AG10803 (cell line): ENCODE measurements at regions not wholly inside any gene's neighbourhood (a gene's known extent, or its start where the extent isn't known, plus 50 kb on each side); places are given as distances from the start of the nearest gene placed in this dataset.
A peak's percentile ranks its signal among the peaks of the same experiment; 100 is the strongest.

Experiments used
- DNase-seq: peaks from one replicate; pipeline ENCODE4 v3.0.0; 2010; ENCODE audit warnings: low read depth
- H3K4me3 ChIP-seq: 2 replicates; pipeline ENCODE4 v1.5.1; 2011; ENCODE audit warnings: mild to moderate bottlenecking, low read length, control low read depth
- TF ChIP-seq, protein P1 (sequence below): conservative IDR thresholded peaks from 2 replicates; pipeline ENCODE4 v1.5.1; 2011; ENCODE audit warnings: mild to moderate bottlenecking, low read length, control low read depth, inconsistent platforms

DNA sequence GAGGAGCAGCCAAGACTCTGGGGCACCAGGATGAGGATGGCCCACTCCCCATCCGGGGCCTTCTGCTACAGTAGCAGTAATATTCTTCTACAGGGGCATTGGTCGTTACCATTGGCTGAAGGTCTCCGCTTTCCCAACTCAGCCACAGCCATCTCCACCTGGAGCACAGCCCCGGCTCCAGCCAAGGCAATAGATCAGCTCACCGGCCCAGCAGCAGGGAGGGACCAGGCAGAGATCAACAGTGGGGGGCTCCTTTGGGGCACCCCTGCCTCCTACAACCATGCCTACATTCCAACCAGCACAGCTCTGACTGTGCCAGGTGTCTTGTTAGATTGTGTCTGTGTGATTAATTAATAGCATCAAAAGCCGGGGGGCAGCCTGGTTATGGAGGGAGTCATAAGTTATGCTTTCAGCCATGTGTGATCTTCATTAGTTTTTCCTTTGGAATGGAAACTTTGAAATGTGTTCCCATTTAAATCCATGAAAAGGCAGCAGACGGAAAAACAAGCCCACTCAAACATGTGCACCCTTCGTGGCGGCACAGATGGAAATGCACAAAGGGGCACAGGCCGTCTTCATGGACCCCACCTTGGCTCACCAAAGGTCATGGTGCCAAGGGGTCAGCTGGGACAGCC is 68.6 kb upstream of the BZW1 start:
- DNase-seq: no peak
- TF ChIP-seq, protein P1, sequence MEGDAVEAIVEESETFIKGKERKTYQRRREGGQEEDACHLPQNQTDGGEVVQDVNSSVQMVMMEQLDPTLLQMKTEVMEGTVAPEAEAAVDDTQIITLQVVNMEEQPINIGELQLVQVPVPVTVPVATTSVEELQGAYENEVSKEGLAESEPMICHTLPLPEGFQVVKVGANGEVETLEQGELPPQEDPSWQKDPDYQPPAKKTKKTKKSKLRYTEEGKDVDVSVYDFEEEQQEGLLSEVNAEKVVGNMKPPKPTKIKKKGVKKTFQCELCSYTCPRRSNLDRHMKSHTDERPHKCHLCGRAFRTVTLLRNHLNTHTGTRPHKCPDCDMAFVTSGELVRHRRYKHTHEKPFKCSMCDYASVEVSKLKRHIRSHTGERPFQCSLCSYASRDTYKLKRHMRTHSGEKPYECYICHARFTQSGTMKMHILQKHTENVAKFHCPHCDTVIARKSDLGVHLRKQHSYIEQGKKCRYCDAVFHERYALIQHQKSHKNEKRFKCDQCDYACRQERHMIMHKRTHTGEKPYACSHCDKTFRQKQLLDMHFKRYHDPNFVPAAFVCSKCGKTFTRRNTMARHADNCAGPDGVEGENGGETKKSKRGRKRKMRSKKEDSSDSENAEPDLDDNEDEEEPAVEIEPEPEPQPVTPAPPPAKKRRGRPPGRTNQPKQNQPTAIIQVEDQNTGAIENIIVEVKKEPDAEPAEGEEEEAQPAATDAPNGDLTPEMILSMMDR: no peak
- H3K4me3 ChIP-seq: no peak overlapping the region

DNA sequence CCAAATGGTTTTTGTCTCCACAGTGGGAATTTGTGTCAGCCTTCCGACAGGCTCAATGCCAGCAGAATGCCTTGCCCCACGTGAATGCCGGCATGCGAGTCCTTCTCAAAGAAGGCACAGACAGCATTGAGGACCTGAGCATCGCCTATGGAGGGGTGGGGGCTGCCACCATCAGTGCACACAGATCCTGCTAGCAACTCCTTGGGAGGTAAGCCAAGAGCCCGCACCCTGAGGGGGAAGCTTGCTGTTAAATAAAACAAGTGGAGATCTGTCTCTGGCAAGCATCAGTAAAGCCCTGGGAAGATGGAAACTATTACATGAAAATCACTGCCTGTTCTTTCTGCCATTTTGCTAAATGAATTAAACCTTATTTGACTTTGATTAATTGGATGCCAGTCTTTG is 67.5 kb upstream of the BZW1 start:
- TF ChIP-seq, protein P1: no peak
- no peak overlapping the region for H3K4me3 ChIP-seq
- DNase-seq: no peak

DNA sequence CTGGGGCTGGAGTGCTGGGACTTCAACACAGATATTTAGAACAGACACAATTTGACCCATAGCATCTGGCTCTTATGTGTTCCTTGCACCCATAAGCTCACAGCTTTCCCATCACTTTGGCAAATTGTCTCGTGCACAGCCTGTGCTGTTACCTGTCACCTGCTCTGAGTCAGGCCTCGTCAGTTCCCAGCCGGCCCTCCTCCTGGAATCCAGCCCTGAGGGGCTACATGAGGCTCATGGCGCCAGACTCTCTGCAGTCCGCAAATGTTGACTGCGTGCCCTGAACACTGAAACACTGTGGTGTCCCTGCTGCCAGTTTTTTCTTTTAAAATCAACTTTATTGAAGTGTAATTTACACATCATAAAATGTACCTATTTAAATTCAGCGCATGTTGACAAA is 65.4 kb upstream of the BZW1 start:
- no peak for DNase-seq
- TF ChIP-seq, protein P1: no peak
- H3K4me3 ChIP-seq: no peak overlapping the region

DNA sequence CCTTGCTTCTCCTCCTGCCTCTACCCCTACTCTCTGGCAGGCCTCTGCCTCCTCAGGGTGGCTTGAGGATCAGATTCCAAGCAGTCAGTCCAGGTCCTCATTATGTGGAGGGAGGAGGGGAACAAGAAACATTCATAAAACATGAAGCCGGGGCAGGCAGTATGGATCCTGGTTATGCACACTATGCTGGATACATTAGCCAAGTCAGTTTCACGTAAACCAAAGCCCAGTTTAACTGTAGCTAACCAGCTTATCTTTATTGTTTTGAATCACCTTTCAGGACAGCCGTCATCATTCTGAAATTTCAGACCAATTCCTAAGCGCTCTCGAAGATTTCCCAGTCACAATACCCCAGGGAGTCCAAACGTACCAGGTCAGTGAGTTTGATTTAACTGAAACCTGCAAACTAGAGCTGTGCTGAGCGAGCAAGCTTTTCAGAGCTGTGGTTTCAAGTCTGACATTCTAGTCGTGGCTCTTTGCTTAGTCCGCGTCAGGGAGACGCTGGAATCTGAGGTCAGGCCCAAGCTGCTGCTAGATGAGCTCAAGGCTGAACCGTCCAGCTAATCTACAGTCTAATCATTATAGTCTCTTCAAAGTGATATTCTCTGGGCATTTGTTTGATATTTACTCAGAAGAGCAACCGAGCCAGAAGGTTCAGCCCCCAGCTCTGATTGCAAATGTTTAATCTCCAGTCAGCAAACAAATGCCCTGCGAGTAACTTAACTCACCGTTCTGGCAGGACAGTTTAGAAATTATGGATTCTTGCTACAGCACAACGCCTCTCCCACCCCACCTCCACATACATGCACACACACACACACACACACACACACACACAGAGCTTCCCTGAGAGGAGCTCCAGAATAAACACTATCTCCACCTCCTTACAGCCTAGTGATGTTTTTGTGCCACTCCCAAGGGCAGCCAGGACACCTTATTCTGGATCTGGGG is 63.8 kb upstream of the BZW1 start:
- no peak overlapping the region for H3K4me3 ChIP-seq
- TF ChIP-seq, protein P1: no peak
- DNase-seq: peak; percentile 68

DNA sequence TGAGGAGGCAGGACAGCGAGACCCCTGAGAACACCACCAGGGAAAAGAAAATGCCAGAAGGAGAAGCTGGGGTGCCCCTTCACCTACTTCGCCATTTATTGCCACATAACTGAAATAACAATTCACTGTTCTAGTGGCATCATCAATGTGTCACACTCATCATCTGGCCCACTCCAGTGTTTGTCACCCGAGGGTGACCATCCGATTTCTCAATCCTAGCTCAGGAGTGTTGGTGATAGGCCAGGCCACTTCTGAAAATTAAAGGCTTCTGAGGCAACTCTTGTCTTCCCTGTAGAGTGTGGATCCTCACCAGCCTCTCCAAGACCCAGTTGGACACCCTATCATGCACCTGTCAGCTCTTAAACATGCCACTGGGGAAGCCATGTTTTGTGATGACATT is 62.9 kb upstream of the BZW1 start:
- H3K4me3 ChIP-seq: no peak overlapping the region
- TF ChIP-seq, protein P1: no peak
- DNase-seq: no peak

DNA sequence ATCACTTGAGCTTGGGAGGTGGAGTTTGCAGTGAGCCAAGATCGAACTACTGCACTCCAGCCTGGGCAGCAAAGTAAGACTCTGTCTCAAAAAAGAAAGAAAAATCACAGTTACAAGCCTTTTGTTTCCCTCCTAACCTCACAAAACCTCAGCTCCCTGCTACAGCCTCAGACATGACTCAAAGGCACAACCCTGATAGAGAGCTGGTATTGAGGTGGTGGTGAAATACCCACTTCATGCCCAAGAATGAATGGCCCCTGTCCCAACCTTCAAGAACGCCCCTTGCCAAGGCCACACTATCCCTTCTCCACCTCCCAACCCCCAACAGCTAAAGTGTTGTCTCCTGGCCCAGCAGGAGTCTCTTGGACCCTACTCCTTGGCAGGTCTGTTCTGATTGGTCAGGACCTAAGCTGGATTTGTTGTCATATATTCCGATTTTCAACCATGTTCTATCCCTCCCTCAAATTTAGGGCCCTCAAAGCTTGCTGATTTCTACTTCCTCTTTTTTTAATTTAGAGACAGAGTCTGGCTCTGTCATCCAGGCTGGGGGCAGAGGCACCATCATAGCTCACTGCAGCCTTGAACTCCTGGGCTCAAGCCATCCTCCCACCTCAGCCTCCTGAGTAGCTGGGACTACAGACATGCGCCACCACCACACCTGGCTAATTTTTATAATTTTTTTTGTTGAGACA is 61.9 kb upstream of the BZW1 start:
- no peak for DNase-seq
- TF ChIP-seq, protein P1: no peak
- no peak overlapping the region for H3K4me3 ChIP-seq
